Right renal cortex interstitium (tissue), 3 donors: ENCODE measurements at regions not wholly inside any gene's neighbourhood (a gene's known extent, or its start where the extent isn't known, plus 50 kb on each side); places are given as distances from the start of the nearest gene placed in this dataset.
"Not testable (repeated sequence)": the region's sequence is repeated elsewhere in the genome, so short reads cannot be mapped to it uniquely, and the experiment has no call there.

ENCODE experiments used
- DNase-seq, 3 donors: peaks; one replicate each; pipeline ENCODE4 v3.0.0-alpha.2; 2013; ENCODE audit warnings: low read depth in 3 of 3, low spot score in 2 of 3

GRCh38 chr12:17134315-17134714 is 528.4 kb upstream of the LMO3 start:
- no peak for DNase-seq

DNA sequence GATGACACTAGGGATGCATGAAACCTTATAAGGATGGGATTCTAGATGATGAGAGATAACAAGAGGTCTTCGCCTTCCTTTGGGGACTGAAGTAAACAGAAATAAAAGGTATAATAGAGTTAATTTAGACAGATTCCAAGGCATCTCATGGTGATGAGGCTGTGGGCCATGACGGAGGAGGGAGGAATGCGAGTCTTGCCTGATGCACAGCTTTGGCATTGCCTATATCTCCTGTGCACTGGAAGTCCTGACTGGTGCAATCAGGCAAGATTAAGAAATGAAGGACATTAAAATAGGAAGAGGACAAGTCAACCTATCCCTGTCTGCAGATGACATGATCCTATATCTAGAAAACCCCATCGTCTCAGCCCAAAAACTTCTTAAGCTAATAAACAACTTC is 526.4 kb upstream of the LMO3 start:
- DNase-seq, result no peak

DNA sequence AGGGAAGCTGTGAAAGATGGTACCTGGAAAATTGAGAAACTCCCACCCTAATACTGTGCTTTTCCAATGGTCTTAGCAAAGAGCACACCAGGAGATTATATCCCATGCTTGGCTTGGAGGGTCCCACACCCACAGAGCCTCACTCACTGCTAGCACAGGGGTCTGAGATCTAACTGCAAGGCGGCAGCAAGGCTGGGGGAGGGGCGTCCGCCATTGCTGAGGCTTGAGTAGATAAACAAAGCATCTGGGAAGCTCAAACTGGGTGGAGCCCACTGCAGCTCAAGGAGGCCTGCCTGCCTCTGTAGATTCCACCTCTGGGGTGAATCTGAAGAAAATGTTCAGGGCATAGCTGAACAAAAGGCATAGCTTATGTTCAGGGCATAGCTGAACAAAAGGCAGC is 510.6 kb upstream of the LMO3 start:
- DNase-seq, result not testable (repeated sequence)

DNA sequence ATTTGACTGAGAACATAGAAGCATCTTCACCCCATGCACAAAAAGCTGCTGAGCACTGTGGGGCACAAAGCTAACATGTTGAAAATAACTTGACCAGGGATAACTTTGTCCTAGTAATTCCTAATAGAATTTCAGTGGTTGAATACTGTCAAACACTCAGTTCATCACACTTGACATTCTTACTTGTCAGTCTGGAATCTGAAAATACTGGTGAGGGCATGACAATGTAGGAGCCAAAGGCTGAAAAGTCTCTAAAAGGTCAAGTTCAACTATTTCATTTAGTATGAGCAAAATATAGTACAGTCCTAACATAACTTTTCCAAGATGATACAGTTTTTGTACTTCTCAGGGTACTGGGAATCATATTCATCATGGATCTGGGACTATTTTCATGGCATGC is 504.4 kb upstream of the LMO3 start:
- no peak for DNase-seq

- DNase-seq, result no peak
Measured at GRCh38 chr12:17108877-17109541, 503.0 kb upstream of the LMO3 start.

DNA sequence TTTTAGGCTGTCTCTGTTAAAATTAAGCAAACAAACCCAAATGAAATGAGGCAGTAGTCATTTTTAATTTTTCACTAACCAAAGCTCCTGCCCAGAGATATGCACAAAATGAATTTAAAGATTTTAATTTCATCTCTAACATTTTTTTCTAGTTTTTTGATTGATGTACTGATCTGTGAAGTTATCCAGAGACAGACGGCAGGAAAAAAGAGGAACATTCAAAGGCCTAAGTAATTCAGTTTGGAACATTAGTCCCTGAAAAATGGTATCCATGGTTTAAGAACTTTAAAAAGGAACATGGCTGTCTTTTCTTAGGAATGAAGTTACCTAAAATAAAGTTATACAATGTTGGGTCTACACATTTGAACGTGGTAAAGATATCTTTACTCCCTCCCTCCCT is 498.8 kb upstream of the LMO3 start:
- DNase-seq, result no peak

DNA sequence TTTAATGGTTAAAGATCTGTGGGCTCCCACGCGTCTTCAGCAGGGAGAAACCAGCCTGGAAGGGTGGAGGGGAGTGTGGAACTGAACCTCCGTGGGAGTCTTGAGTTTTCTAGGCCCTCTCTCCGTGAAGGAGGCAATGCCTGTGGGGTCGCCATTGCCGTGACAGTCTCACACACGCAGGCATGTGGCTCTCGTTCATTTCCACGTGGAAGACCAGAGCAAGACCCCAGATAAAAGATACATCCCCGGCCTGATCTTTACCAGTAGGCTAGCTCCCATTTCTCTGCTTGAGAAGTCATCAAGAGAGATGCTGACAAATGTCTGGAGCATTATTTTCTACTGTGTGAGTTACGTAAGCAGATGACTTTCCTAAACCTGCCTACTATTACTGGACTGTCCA is 491.7 kb upstream of the LMO3 start:
- DNase-seq, result no peak

- DNase-seq, result no peak
Measured at GRCh38 chr12:17084831-17085230, 478.9 kb upstream of the LMO3 start.

GRCh38 chr12:17079251-17079909 is 473.4 kb upstream of the LMO3 start:
- DNase-seq, result no peak

- no peak for DNase-seq
Measured at GRCh38 chr12:17077594-17077993, 471.6 kb upstream of the LMO3 start.

GRCh38 chr12:17076811-17077210 is 470.8 kb upstream of the LMO3 start:
- no peak for DNase-seq

- no peak for DNase-seq
Measured at GRCh38 chr12:17076028-17076744, 470.2 kb upstream of the LMO3 start.

DNA sequence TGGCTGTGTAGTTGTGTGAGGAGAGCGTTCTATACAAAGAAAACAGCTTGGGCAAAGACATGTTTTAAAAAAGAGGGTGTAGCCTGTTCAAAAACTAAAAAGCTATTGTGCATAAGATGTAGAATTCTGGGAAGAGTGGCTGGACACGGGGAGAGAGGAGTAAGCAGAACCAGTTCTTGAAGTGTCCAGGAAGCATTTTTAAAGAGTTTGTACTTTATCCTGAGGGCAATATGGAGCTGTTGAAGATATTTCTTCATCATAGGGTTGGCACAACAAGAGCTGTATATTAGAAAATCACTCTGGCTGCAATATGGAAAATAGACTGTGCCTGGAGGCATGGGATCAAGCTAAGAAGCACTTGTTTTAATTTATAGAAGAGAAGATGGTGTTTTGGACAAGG is 458.9 kb upstream of the LMO3 start:
- DNase-seq, result no peak

- DNase-seq, result no peak
Measured at GRCh38 chr12:17062267-17063036, 456.5 kb upstream of the LMO3 start.

DNA sequence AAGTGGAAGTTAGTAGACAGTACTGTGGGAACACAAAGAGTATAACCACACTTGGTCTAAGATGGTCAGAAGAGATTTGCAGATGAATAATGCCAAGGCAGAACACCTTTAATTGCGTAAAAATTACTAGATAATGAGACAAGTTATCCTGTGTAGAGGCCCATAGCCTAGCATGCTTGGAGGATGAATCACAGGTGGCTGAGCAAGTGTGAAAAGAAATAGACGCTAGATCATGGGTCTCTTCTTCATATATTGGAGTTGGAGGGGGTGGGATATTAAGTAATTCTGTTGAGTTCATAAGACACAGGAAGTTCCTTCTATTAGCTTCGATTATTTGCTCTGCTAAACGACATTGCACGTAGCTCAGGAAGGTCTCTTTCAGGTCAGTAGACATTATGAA is 454.3 kb upstream of the LMO3 start:
- DNase-seq, result no peak

GRCh38 chr12:17056546-17056945 is 450.6 kb upstream of the LMO3 start:
- DNase-seq, result no peak

GRCh38 chr12:17038923-17039322 is 433.0 kb upstream of the LMO3 start:
- no peak for DNase-seq

GRCh38 chr12:17035372-17035771 is 429.4 kb upstream of the LMO3 start:
- no peak for DNase-seq

DNA sequence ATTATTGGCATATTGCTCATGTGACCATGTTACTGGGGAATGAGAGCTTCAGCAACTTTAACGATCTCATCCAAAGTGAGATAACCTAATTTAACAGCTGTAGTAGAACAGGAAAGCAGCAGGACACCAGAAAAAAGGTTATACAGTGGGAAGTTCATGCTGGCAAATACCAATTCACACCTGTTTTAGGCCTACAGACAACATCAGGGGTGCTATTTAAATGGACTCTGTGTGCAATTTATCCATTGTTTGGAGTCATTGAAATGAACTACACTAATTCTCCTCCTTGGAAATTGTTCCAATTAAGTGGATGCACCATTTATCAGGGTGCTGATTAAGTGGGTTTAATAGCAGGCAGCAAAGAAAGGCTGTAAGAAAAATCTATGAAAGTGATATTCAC is 424.4 kb upstream of the LMO3 start:
- no peak for DNase-seq

GRCh38 chr12:17028348-17028747 is 422.4 kb upstream of the LMO3 start:
- no peak for DNase-seq

GRCh38 chr12:17025424-17025823 is 419.5 kb upstream of the LMO3 start:
- not testable (repeated sequence) for DNase-seq
